ENCODE measurements at regions not wholly inside any gene's neighbourhood (a gene's known extent, or its start where the extent isn't known, plus 50 kb on each side); places are given as distances from the start of the nearest gene placed in this dataset.

DNA sequence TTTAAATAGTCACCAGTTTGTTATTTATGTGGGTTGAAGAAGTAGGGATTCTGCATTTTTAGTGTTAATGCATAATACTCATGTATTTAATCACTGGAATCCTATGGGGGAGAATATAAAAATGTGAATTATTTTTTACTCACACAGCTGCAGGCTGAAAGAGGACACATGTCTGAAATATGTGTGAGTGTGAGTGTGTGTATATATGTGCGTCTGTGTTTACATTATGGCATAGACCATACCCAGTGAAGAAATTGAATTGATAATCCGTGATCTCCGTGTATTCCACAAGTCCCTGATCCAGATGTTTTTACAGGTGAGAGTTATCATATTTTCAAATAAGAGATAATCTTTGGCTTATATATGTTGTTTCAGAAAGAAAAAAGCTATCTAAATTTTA lies 225.3 kb downstream of the ICOS start:
- TF ChIP-seq, protein P1, sequence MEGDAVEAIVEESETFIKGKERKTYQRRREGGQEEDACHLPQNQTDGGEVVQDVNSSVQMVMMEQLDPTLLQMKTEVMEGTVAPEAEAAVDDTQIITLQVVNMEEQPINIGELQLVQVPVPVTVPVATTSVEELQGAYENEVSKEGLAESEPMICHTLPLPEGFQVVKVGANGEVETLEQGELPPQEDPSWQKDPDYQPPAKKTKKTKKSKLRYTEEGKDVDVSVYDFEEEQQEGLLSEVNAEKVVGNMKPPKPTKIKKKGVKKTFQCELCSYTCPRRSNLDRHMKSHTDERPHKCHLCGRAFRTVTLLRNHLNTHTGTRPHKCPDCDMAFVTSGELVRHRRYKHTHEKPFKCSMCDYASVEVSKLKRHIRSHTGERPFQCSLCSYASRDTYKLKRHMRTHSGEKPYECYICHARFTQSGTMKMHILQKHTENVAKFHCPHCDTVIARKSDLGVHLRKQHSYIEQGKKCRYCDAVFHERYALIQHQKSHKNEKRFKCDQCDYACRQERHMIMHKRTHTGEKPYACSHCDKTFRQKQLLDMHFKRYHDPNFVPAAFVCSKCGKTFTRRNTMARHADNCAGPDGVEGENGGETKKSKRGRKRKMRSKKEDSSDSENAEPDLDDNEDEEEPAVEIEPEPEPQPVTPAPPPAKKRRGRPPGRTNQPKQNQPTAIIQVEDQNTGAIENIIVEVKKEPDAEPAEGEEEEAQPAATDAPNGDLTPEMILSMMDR (IDR thresholded peaks at IDR 0.05): no peak
- no peak for TF ChIP-seq POLR2A (IDR thresholded peaks at IDR 0.05; ENCODE audit: low read depth)
- no peak for TF ChIP-seq EP300 (IDR thresholded peaks at IDR 0.05)

Measured in esophagus muscularis mucosa (tissue), 4 donors.